CD4-positive, alpha-beta T cell (primary cell): ENCODE measurements at regions not wholly inside any gene's neighbourhood (a gene's known extent, or its start where the extent isn't known, plus 50 kb on each side); places are given as distances from the start of the nearest gene placed in this dataset.

ENCODE experiments used
- ATAC-seq: fragments of 200-7000 bp; cut with Tn5 transposase; one replicate; pipeline ENCODE4 v1.10.0; 2022; ENCODE audit warnings: mild to moderate bottlenecking; ENCODE audit not compliant: poor library complexity
- CTCF ChIA-PET: fragments of 350-600 bp; sonication (Branson Sonifier 250); formaldehyde crosslinking; loops from one replicate; lab custom pipeline; 2021; ENCODE audit warnings: antibody characterized with exemption, inconsistent platforms; lab: Charles Lee
- POLR2A ChIA-PET: fragments of 350-600 bp; sonication (Branson Sonifier 250); formaldehyde crosslinking; loops from one replicate; lab custom pipeline; 2021; ENCODE audit warnings: antibody characterized with exemption, inconsistent platforms; lab: Charles Lee
- DNase-seq, 14 experiments: peaks; one replicate each; pipeline ENCODE4 v3.0.0-alpha.2; 2013 to 2020; ENCODE audit warnings: mixed read lengths in 2 of 14
- H3K27ac ChIP-seq, 2 donors: one replicate each; pipeline versions ENCODE4 v1.5.1 to v1.7.0; 2013; ENCODE audit warnings: low read length in 2 of 2, low read depth in 1 of 2, mild to moderate bottlenecking in 1 of 2
- H3K27me3 ChIP-seq, 2 experiments: 1 replicate in 1 of 2; 2 replicates in 1 of 2; pipeline versions ENCODE4 v1.6.1 to v1.7.0; 2013; ENCODE audit warnings: low read length in 2 of 2, control low read depth in 1 of 2, mild to moderate bottlenecking in 1 of 2, moderate library complexity in 1 of 2; ENCODE audit not compliant: insufficient read depth in 2 of 2, control insufficient read depth in 1 of 2
- H3K36me3 ChIP-seq: one replicate; pipeline ENCODE4 v1.6.1; 2013; ENCODE audit warnings: low read length, control low read depth; ENCODE audit not compliant: insufficient read depth
- H3K4me1 ChIP-seq: one replicate; pipeline ENCODE4 v1.6.1; 2013; ENCODE audit warnings: low read length, control low read depth; ENCODE audit not compliant: insufficient read depth
- H3K4me3 ChIP-seq: one replicate; pipeline ENCODE4 v1.5.1; 2013; ENCODE audit warnings: mild to moderate bottlenecking, low read length, moderate library complexity
- H3K9me3 ChIP-seq, 2 experiments: 1 replicate in 1 of 2; 2 replicates in 1 of 2; pipeline versions ENCODE4 v1.6.1 to v1.7.0; 2013; ENCODE audit warnings: low read length in 2 of 2, mild to moderate bottlenecking in 2 of 2, control low read depth in 1 of 2, moderate library complexity in 1 of 2; ENCODE audit not compliant: control insufficient read depth in 1 of 2, insufficient read depth in 1 of 2
- H3K27ac Mint-ChIP-seq: one replicate; pipeline ENCODE4 v1.8.0; 2020; ENCODE audit warnings: mixed read lengths
- H3K27me3 Mint-ChIP-seq: one replicate; pipeline ENCODE4 v1.8.0; 2021; ENCODE audit warnings: mixed read lengths
- H3K36me3 Mint-ChIP-seq: one replicate; pipeline ENCODE4 v1.8.0; 2021; ENCODE audit warnings: low read depth, mixed read lengths
- H3K4me1 Mint-ChIP-seq: one replicate; pipeline ENCODE4 v1.8.0; 2021; ENCODE audit warnings: low read depth, mixed read lengths
- H3K4me3 Mint-ChIP-seq: one replicate; pipeline ENCODE4 v1.8.0; 2020; ENCODE audit warnings: mild to moderate bottlenecking, mixed read lengths
- H3K9me3 Mint-ChIP-seq: one replicate; pipeline ENCODE4 v1.8.0; 2020; ENCODE audit warnings: mixed read lengths
- intact Hi-C, 2 experiments: fragments of 100-400 bp; cut with DNase I in 1 of 2; cut with micrococcal nuclease in 1 of 2; formaldehyde crosslinking; loops; one replicate each; pipeline versions ENCODE4 v1.15.1 to v1.9.0; 2023 to 2025; cut with DNase I, micrococcal nuclease
- TF ChIP-seq, protein P1 (sequence below): fragments of 200-600 bp; IDR thresholded peaks from one replicate; pipeline ENCODE4 v1.8.0; 2022; ENCODE audit warnings: antibody characterized with exemption, mild to moderate bottlenecking

DNA sequence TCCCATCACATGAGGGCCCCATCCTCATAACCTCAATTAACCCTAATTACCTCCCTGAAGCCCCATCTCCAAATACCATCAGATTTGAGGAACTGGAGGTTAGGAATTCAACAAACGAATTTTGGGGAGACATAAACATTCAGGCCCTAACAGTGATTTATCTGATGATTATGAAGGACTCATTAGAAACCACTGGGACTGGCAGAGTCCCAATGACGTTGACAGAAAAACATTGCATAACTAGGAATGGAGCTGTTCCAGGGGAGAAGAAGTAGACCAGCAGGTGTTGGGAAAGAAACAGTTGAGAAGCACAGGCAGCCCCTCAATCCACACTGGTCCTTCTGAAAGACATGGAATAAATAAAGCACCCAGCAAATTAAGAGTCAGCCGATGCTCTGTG, 282.0 kb downstream of the MAP2K4 start:
- no peaks in the 10 kb centered on the region for H3K36me3 Mint-ChIP-seq
- H3K4me3 Mint-ChIP-seq: no peak overlapping the region
- H3K36me3 ChIP-seq: no peaks in the 10 kb centered on the region
- H3K27me3 Mint-ChIP-seq: no peaks in the 10 kb centered on the region
- no peak for ATAC-seq
- no peaks in the 10 kb centered on the region for H3K4me1 Mint-ChIP-seq
- no peak overlapping the region for H3K27ac Mint-ChIP-seq
- H3K9me3 ChIP-seq: no peaks in the 10 kb centered on the region
- H3K4me3 ChIP-seq: no peak overlapping the region
- H3K9me3 Mint-ChIP-seq: peaks cover 7% of the 10 kb centered on the region
- DNase-seq: no peak
- ChIA-PET CTCF (no interaction called here), POLR2A (no interaction called here)
- H3K27me3 ChIP-seq: no peaks in the 10 kb centered on the region
- no peak overlapping the region for H3K27ac ChIP-seq
- TF ChIP-seq, protein P1, sequence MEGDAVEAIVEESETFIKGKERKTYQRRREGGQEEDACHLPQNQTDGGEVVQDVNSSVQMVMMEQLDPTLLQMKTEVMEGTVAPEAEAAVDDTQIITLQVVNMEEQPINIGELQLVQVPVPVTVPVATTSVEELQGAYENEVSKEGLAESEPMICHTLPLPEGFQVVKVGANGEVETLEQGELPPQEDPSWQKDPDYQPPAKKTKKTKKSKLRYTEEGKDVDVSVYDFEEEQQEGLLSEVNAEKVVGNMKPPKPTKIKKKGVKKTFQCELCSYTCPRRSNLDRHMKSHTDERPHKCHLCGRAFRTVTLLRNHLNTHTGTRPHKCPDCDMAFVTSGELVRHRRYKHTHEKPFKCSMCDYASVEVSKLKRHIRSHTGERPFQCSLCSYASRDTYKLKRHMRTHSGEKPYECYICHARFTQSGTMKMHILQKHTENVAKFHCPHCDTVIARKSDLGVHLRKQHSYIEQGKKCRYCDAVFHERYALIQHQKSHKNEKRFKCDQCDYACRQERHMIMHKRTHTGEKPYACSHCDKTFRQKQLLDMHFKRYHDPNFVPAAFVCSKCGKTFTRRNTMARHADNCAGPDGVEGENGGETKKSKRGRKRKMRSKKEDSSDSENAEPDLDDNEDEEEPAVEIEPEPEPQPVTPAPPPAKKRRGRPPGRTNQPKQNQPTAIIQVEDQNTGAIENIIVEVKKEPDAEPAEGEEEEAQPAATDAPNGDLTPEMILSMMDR: no peak
- no peaks in the 10 kb centered on the region for H3K4me1 ChIP-seq
- intact Hi-C loops: no loop called here

GRCh38 chr17:12310811-12311210, 290.1 kb downstream of the MAP2K4 start:
- no peaks in the 10 kb centered on the region for H3K27me3 ChIP-seq
- ChIA-PET POLR2A (no interaction called here), CTCF (no interaction called here)
- intact Hi-C loops: no loop called here
- peaks cover 24% of the 10 kb centered on the region for H3K9me3 Mint-ChIP-seq
- no peaks in the 10 kb centered on the region for H3K36me3 ChIP-seq
- no peak overlapping the region for H3K27ac Mint-ChIP-seq
- no peaks in the 10 kb centered on the region for H3K27me3 Mint-ChIP-seq
- H3K36me3 Mint-ChIP-seq: peaks cover 4% of the 10 kb centered on the region
- H3K4me3 ChIP-seq: no peak overlapping the region
- ATAC-seq (no peak), DNase-seq (no peak)
- H3K9me3 ChIP-seq: peaks cover 7% of the 10 kb centered on the region in 2 experiments
- no peak overlapping the region for H3K27ac ChIP-seq
- TF ChIP-seq, protein P1: no peak
- H3K4me3 Mint-ChIP-seq: no peak overlapping the region
- H3K4me1 Mint-ChIP-seq: no peaks in the 10 kb centered on the region
- no peaks in the 10 kb centered on the region for H3K4me1 ChIP-seq

DNA sequence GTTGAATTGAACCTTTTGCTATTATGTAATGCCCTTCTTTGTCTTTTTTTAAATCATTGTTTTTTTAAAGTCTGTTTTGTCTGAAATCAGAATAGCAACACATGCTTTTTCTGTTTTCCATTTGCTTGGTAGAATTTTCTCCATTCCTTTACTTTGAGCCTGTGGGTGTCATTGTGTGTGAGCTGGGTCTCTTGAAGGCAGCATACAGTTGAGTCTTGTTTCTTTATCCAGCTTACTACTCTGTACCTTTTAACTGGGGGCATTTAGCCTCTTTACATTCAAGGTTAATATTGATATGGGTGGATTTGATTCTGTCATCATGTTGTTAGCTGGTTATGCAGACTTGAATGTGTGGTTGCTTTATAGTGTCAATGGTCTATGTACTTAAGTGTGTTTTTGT, 292.0 kb downstream of the MAP2K4 start:
- peaks cover 24% of the 10 kb centered on the region for H3K9me3 Mint-ChIP-seq
- DNase-seq (no peak), ATAC-seq (no peak)
- peaks cover 4% of the 10 kb centered on the region for H3K36me3 Mint-ChIP-seq
- H3K4me1 ChIP-seq: no peaks in the 10 kb centered on the region
- ChIA-PET CTCF (no interaction called here), POLR2A (no interaction called here)
- peaks cover 7% of the 10 kb centered on the region in 2 experiments for H3K9me3 ChIP-seq
- no peaks in the 10 kb centered on the region for H3K4me1 Mint-ChIP-seq
- intact Hi-C loops: no loop called here
- TF ChIP-seq, protein P1: no peak
- H3K27ac ChIP-seq: no peak overlapping the region
- H3K27me3 Mint-ChIP-seq: no peaks in the 10 kb centered on the region
- H3K36me3 ChIP-seq: no peaks in the 10 kb centered on the region
- no peak overlapping the region for H3K4me3 Mint-ChIP-seq
- no peak overlapping the region for H3K27ac Mint-ChIP-seq
- H3K27me3 ChIP-seq: no peaks in the 10 kb centered on the region
- H3K4me3 ChIP-seq: no peak overlapping the region
